ENCODE measurements at regions not wholly inside any gene's neighbourhood (a gene's known extent, or its start where the extent isn't known, plus 50 kb on each side); places are given as distances from the start of the nearest gene placed in this dataset.

DNA sequence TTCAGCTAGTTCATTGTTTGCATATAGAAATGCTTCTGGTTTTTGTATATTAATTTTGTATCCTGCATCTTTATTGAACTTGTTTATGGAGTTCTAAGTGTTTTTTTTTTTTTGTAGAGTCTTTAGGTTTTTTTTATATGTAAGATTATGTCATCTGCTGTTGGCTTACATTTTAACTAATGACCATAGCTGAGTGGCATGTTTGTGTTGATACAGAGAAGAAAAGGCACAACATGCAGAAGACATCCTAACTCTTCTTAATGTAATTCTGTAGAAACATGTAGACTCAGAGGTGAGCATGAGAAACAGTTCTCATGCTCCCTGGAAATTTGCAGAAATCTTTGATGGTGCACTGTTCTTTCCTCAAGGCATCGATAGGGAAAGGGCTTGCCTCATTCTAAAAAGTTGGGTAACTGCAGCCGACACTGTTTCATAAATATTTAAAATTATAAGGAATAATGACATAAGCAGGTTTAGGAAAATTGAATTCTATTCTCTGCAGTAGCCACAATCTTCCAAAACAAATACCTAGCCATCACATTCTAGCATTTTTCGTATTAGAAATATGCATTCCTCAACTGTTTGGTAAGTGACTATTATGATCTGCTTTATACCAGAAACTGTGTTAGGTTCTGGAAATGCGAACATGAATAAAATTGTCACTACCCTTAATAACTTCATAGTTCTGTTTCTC, 499.6 kb upstream of the KCNMB2 start:
- TF ChIP-seq EZH2 (IDR thresholded peaks at IDR 0.05; ENCODE audit: borderline replicate concordance, low read depth, low read length, severe bottlenecking) (no peak), CTCF (IDR thresholded peaks at IDR 0.05; ENCODE audit: extremely low read depth in 1 of 2, insufficient read depth in 1 of 2, low read depth in 1 of 2, low read length in 2 of 2) (no peak)
